GM19328 (cell line): ENCODE measurements at regions not wholly inside any gene's neighbourhood (a gene's known extent, or its start where the extent isn't known, plus 50 kb on each side); places are given as distances from the start of the nearest gene placed in this dataset.
A peak's percentile ranks its signal among the peaks of the same experiment; 100 is the strongest.
"Not testable (repeated sequence)": the region's sequence is repeated elsewhere in the genome, so short reads cannot be mapped to it uniquely, and the experiment has no call there.

Experiments
- ATAC-seq: cut with Tn5 transposase; IDR thresholded peaks from one replicate; pipeline ENCODE4 v1.9.1; 2021; ENCODE audit warnings: mild to moderate bottlenecking, moderate library complexity; ENCODE audit not compliant: unreplicated experiment

DNA sequence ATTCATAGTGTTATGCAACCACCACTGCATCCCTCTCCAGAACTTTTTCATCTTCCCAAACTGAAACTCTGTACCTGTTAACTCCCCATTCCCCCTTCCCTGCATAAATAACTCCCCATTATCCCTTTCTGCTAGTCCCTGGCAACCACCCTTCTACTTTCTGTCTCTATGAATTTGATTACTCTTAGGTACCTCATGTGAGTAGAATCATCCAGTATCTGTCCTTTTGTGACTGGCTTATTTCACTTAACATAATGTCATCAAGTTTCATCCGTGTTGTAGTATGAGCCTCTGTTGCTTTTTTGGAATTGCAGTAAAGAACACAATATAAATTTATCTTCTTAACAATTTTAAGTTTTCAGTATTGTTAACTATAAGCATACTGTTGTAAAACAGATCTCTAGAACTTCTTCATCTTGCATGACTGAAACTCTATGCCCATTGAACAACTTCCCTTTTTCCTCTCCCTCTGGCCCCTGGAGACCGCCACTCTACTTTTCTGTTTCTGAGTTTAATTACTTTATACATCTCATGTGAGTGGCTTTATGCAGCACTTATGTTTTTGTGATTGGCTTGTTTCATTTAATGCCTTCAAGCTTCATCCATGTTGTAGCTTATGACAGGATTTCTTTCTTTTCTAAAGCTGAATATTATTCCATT lies 87.3 kb upstream of the ABCC4 start:
- ATAC-seq = peak; percentile 44

DNA sequence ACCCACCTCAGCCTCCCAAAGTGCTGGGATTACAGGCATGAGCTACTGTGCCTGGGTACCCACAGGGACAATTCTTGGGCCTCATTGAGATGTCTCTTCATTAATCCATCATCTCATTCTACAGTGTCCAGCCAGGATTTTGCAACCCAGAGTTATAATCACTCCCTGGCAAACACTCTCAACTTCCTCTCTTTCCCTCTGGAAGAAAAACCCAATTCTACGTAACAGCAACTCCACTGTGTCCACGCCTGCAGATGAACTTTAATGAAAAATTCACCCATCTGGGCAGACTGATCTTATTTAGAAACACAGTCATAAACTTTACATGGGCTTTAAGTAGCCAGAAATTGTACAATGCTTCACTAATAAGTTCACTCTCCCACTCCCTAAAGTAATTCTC lies 90.1 kb upstream of the ABCC4 start:
- no peak for ATAC-seq

DNA sequence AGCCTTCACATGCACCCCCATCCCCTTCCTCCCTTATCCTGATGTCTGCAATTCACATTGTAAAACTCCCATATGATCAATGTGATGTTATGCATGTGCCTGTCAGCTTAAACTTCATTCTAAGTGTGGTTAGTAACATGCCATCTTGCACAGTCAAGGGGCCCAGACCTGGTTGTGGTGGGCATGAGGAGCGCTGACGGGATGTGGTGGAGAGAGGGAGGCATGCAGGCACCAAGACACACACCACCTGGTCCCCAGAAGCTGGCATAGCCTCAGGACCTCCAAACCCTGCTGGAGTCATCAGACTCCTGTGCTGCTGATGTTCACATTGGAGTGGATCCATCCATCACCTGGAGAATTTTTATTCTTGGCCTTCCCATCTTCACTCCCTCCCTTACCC lies 90.5 kb upstream of the ABCC4 start:
- ATAC-seq = no peak

DNA sequence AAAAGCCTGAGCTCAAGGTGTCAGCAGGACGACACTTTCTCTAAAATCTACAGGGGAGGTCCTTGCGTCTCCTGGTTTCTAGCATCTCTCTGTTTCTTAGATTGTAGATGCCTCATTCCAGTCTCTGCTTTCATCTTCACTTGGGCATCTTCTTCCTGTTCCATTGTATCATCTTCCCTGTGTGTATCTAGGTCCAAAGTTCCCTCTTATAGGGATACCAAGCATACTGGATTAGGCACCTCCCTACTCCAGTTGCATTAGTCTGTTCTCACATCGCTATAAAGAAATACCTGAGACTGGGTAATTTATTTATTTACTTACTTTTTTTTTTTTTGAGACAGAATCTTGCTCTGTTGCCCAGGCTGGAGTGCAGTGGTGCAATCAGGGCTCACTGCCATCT lies 91.3 kb upstream of the ABCC4 start:
- ATAC-seq = no peak

DNA sequence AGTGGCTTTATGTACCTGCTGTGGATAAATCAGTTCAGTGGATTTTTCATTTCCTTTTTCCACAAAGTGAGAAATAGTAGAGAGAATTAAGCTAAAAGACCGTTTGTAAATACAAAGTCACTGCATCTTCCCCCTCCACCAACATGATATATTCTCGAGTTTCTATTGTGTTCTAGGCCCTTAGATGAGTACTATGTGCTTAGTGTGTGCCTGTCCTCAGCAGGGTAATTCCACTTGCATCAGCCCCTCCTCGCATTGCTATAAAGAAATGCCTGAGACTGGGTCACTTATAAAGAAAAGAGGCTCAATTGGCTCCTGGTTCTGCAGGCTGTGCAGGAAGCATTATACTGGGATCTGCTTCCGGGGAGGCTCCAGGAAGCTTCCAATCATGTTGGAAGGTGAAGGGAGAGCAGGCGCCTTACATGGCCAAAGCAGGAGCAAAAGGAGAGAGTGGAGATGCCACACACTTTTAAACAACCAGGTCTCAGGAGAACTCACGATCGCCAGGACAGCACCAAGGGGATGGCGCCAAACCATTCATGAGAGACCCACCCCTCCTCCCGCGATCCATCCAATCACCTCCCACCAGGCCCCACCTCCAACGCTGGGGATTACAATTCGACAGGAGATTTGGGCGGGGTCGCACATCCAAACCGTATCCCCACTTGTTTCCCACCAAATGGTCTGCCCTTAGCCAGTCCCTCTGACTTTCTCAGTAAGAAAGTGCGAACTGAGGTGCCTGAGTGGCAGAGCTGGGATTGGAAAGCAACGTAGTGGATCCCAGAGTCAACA lies 102.3 kb upstream of the ABCC4 start:
- peak; percentile 8 for ATAC-seq

DNA sequence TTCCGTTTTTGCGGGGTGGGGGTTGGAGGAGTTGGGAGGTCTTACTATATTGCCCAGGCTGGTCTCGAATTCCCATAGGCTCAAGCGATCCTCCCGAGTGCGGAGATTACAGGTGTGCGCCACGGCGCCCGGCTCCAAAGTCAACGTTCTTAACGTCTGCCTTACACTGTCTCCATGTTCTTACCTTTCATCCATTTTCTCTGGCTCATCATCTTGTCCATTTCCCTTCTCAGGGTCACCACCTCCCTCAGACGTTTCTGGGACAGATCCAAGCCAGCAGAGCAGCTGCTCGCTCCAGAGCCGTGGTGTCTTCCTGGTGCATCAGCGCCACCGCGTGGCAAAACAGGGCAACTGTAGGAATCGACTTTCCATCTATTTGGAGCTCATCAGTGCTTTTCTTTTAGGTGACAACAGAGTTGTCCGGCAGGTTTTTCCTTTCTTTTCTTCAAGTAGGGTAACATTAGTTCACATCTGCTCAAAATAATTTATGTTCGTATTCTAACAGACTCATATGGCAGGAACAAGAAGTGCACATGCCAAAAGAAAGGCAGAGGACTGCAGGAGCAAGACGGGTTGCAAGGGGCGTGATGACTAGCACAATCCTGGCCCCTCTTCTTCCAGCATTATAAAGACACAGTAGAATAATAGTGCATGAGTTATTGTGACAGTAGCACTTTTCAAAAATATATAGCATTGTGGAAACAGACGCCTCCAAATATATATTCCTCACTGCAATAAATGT lies 103.1 kb upstream of the ABCC4 start:
- ATAC-seq = peak; percentile 81

DNA sequence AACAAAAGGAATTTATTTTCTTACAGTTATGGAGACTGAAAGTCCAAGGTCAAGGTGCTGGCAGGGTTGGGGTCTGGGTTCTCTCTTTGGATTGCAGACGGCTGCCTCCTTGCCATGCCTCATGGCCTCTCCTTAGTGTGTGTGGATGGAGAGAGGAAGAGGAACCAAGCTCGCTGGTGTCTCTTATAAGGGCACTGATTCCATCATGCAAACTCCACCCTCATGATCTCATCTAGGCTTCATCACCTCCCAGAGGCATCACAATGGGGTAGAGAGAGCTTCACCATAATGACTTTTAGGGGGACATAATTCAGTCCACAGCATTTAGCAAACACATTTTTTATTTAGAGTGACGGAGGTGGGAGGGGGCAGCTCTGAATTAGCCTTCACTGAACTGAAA lies 104.9 kb upstream of the ABCC4 start:
- ATAC-seq = no peak

DNA sequence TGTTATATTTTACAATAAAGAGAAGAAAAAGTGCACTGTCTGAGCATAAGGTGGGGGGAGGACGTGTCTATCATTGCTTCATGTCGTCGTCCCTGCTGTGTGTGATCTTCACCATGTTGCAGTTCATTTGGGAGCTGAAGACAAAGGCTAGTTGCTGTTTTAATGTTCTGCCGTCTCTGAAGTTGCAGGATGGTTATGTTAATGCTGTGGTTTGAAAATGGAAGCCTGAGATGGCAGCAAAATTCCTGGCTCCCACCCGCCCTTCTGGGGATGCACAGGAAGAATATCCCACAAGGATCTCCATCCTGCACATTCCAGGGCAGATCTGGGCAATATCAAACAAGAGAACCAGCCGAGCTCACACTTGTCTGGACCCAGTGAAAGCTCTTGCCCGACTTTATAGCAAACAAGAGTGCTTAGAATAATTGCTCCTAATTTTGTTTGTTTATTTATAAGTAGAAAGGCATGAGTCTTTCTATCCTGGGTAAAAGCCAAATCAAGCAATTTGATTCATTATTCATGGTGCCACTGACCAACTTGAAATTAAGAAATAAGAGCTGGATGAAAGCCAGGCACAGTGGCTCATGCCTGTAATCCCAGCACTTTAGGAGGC lies 110.3 kb upstream of the ABCC4 start:
- no peak for ATAC-seq

DNA sequence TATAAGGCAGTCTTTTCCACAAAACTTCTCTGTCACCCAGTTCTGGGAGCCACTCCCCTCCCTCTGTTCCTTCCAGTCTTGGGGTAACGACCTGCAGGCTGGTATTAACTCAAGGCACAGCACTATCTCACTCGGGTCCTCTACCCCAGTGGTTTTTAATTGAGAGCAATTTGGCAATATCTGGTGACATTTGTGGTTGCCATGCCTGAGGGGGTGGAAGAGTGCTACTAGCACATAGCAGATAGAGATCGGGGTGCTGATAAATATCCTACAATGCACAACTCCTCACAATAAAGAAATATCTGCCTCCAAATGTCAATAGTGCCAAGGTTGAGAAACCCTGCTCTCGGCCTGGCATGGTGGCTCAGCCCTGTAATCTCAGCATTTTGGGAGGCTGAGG lies 117.7 kb upstream of the ABCC4 start:
- no peak for ATAC-seq

DNA sequence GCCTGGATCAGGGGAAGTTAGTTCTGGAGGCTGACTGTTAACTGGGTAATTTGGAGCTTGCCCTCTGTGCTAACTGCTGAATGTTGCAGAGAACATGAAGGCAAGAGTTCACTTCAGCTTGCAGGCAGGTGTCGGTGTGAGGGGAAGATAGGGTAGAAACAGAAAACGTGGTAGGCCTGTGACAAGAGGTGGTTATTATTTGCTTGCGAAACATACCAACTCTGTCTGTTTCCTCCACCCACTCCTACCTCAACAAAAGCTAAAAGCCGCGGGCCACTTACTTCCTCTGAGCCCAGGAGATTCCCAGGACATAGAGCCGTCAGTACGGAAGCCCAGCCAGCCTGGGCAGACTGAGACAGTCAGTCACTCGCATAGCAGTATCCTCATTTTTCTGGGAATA lies 119.2 kb upstream of the ABCC4 start:
- ATAC-seq = no peak

DNA sequence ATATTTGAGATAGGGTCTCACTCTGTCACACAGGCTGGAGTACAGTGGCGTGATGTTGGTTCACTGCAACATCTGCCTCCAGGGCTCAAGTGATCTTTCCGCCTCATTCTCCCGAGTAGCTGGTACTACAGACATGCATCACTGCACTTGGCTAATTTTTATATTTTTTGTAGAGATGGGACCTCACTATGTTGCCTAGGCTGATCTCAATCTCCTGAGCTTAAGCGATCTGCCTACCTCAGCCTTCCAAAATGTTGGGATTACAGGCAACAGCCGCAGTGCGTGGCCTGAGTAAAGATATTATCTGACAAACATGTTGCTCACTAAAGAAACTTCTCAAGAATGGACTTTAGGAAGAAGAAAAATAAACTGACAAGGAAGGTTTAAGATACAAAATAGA lies 125.4 kb upstream of the ABCC4 start:
- ATAC-seq = no peak

DNA sequence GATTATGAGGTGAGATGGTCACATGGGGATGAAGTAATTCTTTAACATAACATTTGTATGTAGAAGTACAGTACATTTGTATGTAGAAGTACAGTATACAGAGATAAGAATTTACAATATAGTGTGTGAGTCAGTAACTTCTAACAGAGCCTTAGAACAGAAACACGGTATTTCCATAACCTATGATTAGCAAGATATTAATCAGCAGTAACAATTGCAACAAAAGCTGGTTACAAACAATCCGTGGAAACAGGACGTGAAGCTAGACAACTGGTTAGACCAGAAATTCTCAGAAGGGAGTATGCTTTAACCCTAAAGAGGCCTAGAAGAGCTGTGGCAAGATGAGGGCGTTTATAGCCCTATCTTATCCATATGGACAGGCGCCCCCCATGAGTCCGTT lies 122.0 kb upstream of the CLDN10 start:
- ATAC-seq = not testable (repeated sequence)

DNA sequence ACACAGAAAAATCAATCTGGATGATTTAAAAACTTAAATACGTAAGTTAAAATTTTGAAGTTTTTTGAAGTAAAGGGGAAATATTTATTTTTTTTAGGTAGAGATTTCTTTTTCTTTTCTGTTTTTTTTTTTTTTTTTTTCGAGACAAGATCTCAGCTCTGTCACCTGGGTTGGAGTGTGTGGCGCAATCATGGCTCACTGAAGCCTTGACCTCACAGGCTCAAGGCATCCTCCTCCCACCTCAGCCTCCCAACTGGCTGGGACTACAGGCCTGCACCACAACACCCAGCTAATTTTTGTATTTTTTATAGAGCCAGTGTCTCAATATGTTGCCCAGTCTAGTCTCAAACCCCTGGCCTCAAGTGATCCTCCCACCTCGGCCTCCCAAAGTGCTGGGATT lies 120.4 kb upstream of the CLDN10 start:
- no peak for ATAC-seq

DNA sequence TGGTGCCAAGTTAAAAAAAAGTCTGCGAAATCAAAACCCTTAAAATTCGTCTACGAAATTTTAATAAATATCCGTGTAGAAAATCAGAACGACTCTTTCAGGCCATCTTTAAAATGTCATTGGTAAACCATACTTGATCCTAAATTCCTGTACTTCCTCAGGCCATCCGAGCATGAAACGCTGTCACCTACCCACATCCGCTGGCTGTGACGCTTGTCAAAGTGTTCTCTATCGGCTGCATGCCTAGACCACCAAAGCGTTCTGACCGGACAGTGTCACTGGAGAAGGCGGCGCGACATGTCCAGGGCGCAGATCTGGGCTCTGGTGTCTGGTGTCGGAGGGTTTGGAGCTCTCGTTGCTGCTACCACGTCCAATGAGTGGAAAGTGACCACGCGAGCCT lies 119.0 kb upstream of the CLDN10 start:
- ATAC-seq = no peak

DNA sequence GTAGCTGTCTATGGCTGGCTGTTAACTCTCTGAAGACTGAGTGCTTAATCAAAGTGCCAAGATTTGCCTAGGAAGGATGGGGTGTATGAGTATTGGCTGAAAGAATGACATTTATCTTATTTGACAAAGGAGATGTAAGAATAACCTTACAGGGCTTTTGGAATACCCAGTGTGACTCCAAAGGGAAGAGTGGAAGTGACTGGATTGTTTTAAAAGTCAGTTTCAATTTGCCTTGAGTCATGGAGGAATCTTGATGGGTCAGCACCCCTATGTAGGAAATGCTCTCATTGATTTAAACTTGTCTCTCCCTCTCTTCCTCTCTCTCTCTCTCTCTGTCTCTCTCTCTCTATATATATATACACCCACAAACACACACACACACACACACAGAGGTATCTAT lies 118.4 kb upstream of the CLDN10 start:
- no peak for ATAC-seq

DNA sequence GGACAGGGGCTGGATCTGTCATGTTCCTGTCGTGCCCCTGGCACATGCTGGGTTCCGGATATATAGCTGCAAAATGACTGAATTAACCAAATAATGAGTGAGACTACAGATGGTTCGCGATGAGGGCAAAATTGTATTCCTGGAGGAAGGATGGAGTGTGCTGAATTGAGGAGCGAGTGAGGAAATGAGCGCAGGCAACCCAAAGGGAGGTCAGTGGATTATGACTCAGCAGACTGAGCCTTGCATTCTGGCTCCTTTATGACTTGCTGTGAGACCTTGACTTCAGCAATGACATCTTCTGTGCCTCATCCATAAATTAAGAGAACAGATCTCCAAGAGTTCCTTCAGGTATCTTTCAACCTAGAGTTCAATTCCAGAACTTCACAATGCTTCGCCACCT lies 115.0 kb upstream of the CLDN10 start:
- ATAC-seq = no peak

DNA sequence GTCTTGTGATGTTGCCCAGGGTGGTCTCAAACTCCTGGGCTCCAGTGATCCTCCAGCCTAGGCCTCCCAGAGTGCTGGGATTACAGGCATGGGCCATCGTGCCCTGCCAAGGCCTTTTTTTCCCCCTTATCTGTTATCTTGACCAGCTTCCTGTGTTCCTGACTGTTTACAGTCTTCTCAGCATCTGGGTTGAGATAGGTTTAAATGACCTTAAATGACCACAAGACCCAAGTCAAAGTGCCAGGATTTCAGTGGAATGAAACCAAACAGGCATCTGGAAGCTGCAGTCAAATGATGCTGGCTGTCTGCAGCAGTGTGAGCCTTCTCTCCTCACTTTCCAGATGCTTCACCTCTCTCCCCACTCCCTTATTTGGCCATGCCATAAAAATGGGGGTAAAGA lies 114.2 kb upstream of the CLDN10 start:
- ATAC-seq = no peak

DNA sequence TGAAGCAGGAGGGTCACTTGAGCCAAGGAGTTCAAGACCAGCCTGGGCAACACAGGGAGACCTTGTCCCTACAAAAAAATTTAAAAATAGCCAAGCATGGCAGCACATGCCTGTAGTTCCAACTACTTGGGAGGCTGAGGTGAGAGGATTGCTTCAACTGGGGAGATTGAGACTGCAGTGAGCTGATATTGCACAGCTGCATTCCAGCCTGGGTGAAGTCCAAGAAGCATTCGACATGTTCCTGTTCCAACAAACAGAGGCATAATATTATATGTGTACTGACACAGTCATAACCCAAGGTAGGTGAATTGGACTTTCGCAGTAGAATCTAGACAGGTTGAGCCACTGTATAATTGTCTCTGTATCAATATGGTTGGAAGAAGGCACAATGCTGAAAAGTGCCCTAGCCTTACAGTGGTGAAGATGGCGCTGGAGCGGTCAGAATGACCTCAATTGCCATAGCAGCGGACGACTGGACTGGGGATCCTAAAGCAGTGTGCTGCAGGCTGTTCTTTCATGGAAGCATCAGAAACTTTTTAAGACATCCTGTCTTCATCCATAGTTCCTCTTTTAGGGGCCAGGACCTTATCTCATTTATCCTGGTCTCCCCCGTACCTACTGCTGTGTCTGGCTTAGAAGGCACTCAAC lies 112.0 kb upstream of the CLDN10 start:
- no peak for ATAC-seq

DNA sequence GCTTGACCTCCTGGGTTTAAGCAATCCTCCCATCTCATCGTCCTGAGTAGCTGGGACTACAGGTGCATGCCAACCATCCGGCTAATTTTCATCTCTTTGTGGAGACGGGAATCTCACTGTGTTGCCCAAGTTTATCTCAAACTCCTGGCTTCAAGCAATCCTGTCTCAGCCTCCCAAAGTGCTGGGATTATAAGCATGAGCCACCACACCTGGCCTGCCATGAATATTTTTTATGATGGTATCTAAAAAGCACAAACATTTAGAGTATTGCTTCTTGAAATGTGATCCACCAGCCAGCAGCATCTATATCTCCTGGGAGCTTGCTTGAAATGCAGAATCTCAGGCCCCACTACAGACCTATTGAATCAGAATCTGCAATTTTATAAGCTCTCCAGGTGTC lies 111.2 kb upstream of the CLDN10 start:
- no peak for ATAC-seq

DNA sequence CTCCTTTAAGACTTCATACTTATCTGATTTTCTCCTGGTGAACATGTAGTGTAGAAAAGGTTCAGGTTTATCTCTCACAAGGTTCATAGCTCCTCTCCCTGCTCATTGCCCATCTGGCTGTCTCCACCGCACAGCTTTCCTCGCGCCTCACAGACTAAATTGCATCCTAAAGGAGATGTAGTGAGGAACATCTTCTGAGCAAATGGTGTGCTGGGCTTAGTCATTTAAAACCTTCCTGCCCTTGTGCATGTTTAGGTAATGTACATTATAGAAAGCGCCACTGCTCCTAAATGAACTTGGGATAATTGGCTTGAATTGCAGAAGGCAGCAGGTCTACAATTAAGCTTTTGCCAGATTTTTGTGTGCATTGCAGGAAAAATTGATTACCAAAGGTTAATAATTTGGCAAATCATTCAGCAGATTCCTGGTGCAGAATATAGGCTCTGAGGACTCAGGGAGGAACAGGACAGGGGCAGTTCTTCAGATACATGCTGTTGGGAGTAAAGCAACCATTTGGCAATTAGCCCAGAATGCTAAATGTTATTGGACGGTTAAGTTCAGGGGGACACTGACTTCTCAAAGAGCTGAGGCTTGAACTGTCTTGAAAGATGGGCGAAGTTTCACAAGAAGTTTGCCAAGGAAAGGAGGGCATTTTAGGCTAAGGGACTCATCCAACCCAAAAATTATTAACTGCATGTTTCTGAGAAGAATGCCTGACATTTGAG lies 108.4 kb upstream of the CLDN10 start:
- no peak for ATAC-seq
